ENCODE measurements at regions not wholly inside any gene's neighbourhood (a gene's known extent, or its start where the extent isn't known, plus 50 kb on each side); places are given as distances from the start of the nearest gene placed in this dataset.
"Not testable (repeated sequence)": the region's sequence is repeated elsewhere in the genome, so short reads cannot be mapped to it uniquely, and the experiment has no call there.

GRCh38 chr10:7027237-7027912 lies 383.5 kb downstream of the SFMBT2 start:
- no peak for DNase-seq (ENCODE audit: low spot score)

- no peak for DNase-seq (ENCODE audit: low spot score)
Observed at GRCh38 chr10:7026818-7027217, 384.0 kb downstream of the SFMBT2 start.

GRCh38 chr10:7025296-7025695 lies 385.5 kb downstream of the SFMBT2 start:
- no peak for DNase-seq (ENCODE audit: low spot score)

GRCh38 chr10:7015457-7015856 lies 395.4 kb downstream of the SFMBT2 start:
- no peak for DNase-seq (ENCODE audit: low spot score)

GRCh38 chr10:7014721-7015120 lies 396.1 kb downstream of the SFMBT2 start:
- no peak for DNase-seq (ENCODE audit: low spot score)

GRCh38 chr10:7011994-7012393 lies 398.8 kb downstream of the SFMBT2 start:
- no peak for DNase-seq (ENCODE audit: low spot score)

GRCh38 chr10:7008645-7009044 lies 402.2 kb downstream of the SFMBT2 start:
- no peak for DNase-seq (ENCODE audit: low spot score)

GRCh38 chr10:7007600-7008190 lies 403.1 kb downstream of the SFMBT2 start:
- no peak for DNase-seq (ENCODE audit: low spot score)

GRCh38 chr10:7006566-7006965 lies 404.3 kb downstream of the SFMBT2 start:
- DNase-seq (ENCODE audit: low spot score) = no peak

- DNase-seq (ENCODE audit: low spot score) = no peak
Observed at GRCh38 chr10:7003831-7004395, 406.9 kb downstream of the SFMBT2 start.

GRCh38 chr10:7000061-7000460 lies 410.8 kb downstream of the SFMBT2 start:
- no peak for DNase-seq (ENCODE audit: low spot score)

GRCh38 chr10:6999232-6999925 lies 411.5 kb downstream of the SFMBT2 start:
- DNase-seq (ENCODE audit: low spot score) = no peak

- no peak for DNase-seq (ENCODE audit: low spot score)
Observed at GRCh38 chr10:6997509-6997908, 413.3 kb downstream of the SFMBT2 start.

- no peak for DNase-seq (ENCODE audit: low spot score)
Observed at GRCh38 chr10:6996431-6996830, 414.4 kb downstream of the SFMBT2 start.

- DNase-seq (ENCODE audit: low spot score) = no peak
Observed at GRCh38 chr10:6995831-6996230, 415.0 kb downstream of the SFMBT2 start.

- no peak for DNase-seq (ENCODE audit: low spot score)
Observed at GRCh38 chr10:6995341-6995740, 415.3 kb upstream of the PRKCQ start.

- DNase-seq (ENCODE audit: low spot score) = no peak
Observed at GRCh38 chr10:6990891-6991290, 410.8 kb upstream of the PRKCQ start.

- DNase-seq (ENCODE audit: low spot score) = no peak
Observed at GRCh38 chr10:6988654-6989053, 408.6 kb upstream of the PRKCQ start.

GRCh38 chr10:6987536-6987945 lies 407.5 kb upstream of the PRKCQ start:
- no peak for DNase-seq (ENCODE audit: low spot score)

- DNase-seq (ENCODE audit: low spot score) = no peak
Observed at GRCh38 chr10:6986927-6987326, 406.9 kb upstream of the PRKCQ start.

GRCh38 chr10:6985644-6986043 lies 405.6 kb upstream of the PRKCQ start:
- DNase-seq (ENCODE audit: low spot score) = no peak

- DNase-seq (ENCODE audit: low spot score) = no peak
Observed at GRCh38 chr10:6984971-6985370, 404.9 kb upstream of the PRKCQ start.

GRCh38 chr10:6984016-6984415 lies 403.9 kb upstream of the PRKCQ start:
- DNase-seq (ENCODE audit: low spot score) = not testable (repeated sequence)
